HG02973 (cell line): ENCODE measurements at regions not wholly inside any gene's neighbourhood (a gene's known extent, or its start where the extent isn't known, plus 50 kb on each side); places are given as distances from the start of the nearest gene placed in this dataset.
"Not testable (repeated sequence)": the region's sequence is repeated elsewhere in the genome, so short reads cannot be mapped to it uniquely, and the experiment has no call there.

Experiments
- ATAC-seq: cut with Tn5 transposase; IDR thresholded peaks from one replicate; pipeline ENCODE4 v1.9.1; 2021; ENCODE audit warnings: moderate library complexity; ENCODE audit not compliant: unreplicated experiment

DNA sequence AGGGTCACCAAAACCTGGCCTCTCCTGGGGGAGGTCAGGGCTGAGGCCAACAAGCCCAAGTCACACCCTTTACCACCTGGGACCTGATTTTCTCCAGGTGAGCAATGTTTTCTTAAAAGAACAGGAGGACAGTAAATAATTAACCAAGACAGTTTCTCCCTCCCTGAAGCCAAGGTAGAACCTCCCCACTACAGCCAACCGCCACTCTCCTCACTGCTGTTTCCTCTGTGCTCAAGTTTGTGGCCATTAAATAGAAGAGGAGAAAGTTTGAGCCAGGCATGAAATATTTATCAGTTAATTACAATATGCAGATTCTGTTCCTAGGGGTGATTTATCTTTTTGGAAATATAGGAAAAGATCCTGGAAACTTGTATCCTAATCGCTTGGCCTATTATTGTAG lies 150.6 kb upstream of the ANKRD20A1 start:
- not testable (repeated sequence) for ATAC-seq

DNA sequence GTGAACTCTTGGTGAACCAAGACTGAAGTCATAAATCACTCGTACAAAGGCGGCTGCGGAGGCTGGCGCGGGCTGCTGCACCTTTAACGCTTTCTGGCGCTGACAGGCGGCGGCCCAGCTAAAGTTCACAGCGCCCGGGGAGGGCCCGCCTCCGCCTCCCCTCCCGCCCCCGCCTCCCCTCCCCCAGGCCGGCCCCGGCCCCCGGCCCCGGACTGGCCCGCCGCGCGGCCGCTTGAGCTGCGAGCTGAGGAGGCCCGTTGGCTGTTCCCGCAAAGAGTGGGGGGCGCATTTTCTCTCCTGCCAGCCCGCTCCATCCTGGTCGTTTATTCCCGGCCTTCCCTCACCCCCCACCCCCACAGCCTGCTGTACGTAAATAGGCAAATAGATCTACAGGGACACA lies 147.3 kb upstream of the ANKRD20A1 start:
- not testable (repeated sequence) for ATAC-seq

GRCh38 chr9:67711931-67712330 lies 146.8 kb upstream of the ANKRD20A1 start:
- not testable (repeated sequence) for ATAC-seq

DNA sequence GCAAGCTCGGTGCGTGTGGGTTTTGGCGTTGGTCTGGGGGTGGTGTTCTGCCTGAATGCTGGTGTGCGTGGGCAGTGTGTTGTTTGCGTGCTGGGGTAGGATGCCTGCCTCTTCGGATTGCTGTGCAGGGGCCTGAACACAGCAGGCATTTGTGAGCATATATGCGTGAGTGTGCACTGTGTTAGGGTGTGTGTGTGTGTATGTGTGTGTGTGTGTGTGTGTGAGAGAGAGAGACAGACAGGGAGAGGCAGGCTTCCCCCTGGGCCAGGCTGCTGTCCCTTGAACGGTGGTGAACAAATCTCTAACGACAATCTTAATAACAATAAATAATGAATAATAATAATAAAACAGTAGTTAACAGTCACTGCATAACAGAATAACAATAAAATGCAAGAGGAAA lies 145.8 kb upstream of the ANKRD20A1 start:
- ATAC-seq, result not testable (repeated sequence)

- not testable (repeated sequence) for ATAC-seq
Measured at GRCh38 chr9:67717830-67718388, 140.8 kb upstream of the ANKRD20A1 start.

- not testable (repeated sequence) for ATAC-seq
Measured at GRCh38 chr9:67720491-67720890, 138.2 kb upstream of the ANKRD20A1 start.

- peak; percentile 76 for ATAC-seq
Measured at GRCh38 chr9:67722460-67723090, 136.2 kb upstream of the ANKRD20A1 start.

DNA sequence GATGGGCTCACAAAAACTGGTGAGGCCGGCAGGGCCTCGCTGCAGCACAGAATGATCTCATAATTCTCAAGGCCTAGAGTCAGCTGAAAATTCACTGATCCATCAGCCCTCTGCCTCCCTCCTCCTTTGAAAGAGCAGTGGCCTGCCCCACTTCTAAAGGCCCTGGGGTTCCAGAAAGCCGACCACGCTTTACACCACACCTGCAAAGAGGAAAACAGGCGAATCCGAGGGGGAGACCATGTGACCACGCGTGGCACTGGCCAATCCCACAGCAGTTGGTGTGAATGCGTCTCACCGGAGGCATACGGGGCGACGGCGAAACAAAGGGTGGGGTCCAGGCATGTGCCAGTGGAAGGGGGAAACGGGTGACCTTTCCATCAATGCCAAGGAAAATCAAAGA lies 135.5 kb upstream of the ANKRD20A1 start:
- not testable (repeated sequence) for ATAC-seq

DNA sequence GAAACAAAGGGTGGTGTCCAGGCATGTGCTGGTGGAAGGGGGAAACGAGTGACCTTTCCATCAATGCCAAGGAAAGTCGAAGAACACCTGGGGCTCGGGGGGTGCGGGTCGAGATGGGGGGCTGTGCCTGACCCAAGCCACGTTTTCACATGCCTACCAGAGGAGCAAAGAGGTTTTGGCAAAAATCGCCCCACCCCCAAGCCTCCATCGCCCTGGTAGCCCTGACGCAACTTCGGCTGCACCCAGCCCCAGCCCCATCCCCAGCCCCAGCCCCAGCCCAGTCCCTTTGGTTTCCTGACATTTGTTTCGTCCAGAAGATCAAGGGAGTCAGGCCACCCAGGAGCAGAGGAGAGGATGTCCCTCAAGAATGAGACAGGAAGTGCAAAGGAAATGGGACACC lies 133.8 kb upstream of the ANKRD20A1 start:
- ATAC-seq, result not testable (repeated sequence)

GRCh38 chr9:67726213-67726988 lies 132.3 kb upstream of the ANKRD20A1 start:
- peak; percentile 68 for ATAC-seq

- not testable (repeated sequence) for ATAC-seq
Measured at GRCh38 chr9:67763133-67763532, 95.6 kb upstream of the ANKRD20A1 start.

DNA sequence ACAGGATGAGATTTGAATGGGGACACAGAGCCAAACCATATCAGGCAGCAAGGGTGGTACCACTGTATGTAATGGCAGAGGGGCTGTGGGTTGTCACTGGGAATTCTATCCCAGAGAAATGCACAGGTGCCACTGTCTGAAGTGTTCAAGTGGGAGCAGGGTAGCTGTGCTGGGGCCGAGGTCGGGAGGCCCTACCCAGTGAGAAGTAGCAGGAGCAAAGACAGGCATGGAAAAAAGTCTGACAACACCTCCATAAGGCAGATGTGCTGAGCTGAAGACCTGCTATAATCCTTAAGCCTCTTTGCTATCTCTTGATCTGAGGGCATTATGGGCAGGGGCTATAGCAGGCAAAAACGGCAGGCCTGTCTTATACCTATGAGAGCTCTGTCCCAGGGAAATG lies 86.9 kb upstream of the ANKRD20A1 start:
- not testable (repeated sequence) for ATAC-seq

DNA sequence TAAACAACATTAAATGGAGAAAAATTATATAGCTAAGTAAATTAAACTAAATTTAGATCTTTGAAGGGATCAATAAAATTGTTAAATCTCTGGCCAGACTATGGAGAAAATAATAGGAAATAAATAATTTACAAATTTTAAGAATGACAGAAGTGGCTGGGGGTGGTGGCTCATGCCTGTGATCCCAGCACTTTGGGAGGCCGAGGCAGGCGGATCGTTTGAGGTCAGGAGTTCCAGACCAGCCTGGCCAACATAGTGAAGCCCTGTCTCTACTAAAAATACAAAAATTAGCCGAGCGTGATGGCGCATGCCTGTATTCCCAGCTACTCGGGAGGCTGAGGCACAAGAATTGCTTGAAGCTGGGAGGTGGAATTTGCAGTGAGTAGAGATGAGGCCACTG lies 58.6 kb upstream of the ANKRD20A1 start:
- ATAC-seq, result not testable (repeated sequence)
